ENCODE measurements at regions not wholly inside any gene's neighbourhood (a gene's known extent, or its start where the extent isn't known, plus 50 kb on each side); places are given as distances from the start of the nearest gene placed in this dataset.
"Not testable (repeated sequence)": the region's sequence is repeated elsewhere in the genome, so short reads cannot be mapped to it uniquely, and the experiment has no call there.

- peak in 3 of 4 donors; percentile 35 to 77 (median 53) for ATAC-seq
- TF ChIP-seq CTCF (IDR thresholded peaks at IDR 0.05): peak in 3 of 4 donors; percentile 7 to 28 (median 27)
- intact Hi-C loops (cut with DNase I): no loop called here
These were observed 147.9 kb upstream of the MON1B start for GRCh38 chr16:77043076-77043475.

GRCh38 chr16:77046206-77046605, 144.8 kb upstream of the MON1B start:
- TF ChIP-seq CTCF (IDR thresholded peaks at IDR 0.05): no peak
- DNase-seq (no peak), ATAC-seq (no peak), FAIRE-seq (no peak)
- WGBS, 2 donors: 88 to 90% methylated on average over 4 of the region's 4 CpGs
- H3K36me3 ChIP-seq: no peaks in the 10 kb centered on the region
- no peaks in the 10 kb centered on the region for H3K4me1 ChIP-seq
- intact Hi-C loops (cut with DNase I): no loop called here
- H3K27me3 ChIP-seq: no peaks in the 10 kb centered on the region
- no peak overlapping the region for H3K27ac ChIP-seq
- no peaks in the 10 kb centered on the region for H3K9me3 ChIP-seq
- no peak overlapping the region for H3K4me3 ChIP-seq

More at GRCh38 chr16:77043076-77043475, 147.9 kb upstream of the MON1B start:
- H3K27ac ChIP-seq: no peak overlapping the region
- 75 to 93% methylated on average over 1 of the region's 1 CpG for WGBS, 2 donors
- FAIRE-seq (no peak), DNase-seq (no peak)
- H3K4me3 ChIP-seq: no peak overlapping the region
- H3K4me1 ChIP-seq: no peaks in the 10 kb centered on the region
- no peaks in the 10 kb centered on the region for H3K36me3 ChIP-seq
- no peaks in the 10 kb centered on the region for H3K9me3 ChIP-seq
- no peaks in the 10 kb centered on the region for H3K27me3 ChIP-seq

- FAIRE-seq (no peak), ATAC-seq (no peak), DNase-seq (no peak)
- Histone ChIP-seq H3K4me3 (no peak overlapping the region), H3K27me3 (no peaks in the 10 kb centered on the region), H3K27ac (no peak overlapping the region), H3K36me3 (no peaks in the 10 kb centered on the region), H3K4me1 (no peaks in the 10 kb centered on the region), H3K9me3 (no peaks in the 10 kb centered on the region)
- intact Hi-C loops (cut with DNase I): no loop called here
- no peak for TF ChIP-seq CTCF (IDR thresholded peaks at IDR 0.05)
These were observed 142.9 kb upstream of the MON1B start for GRCh38 chr16:77048085-77048484.

GRCh38 chr16:77049577-77049976, 141.4 kb upstream of the MON1B start:
- FAIRE-seq: no peak
- Histone ChIP-seq H3K36me3 (no peaks in the 10 kb centered on the region), H3K27ac (no peak overlapping the region), H3K4me1 (no peaks in the 10 kb centered on the region), H3K4me3 (no peak overlapping the region), H3K9me3 (no peaks in the 10 kb centered on the region), H3K27me3 (no peaks in the 10 kb centered on the region)
- TF ChIP-seq CTCF (IDR thresholded peaks at IDR 0.05): no peak
- no peak for DNase-seq
- ATAC-seq: no peak
- 87 to 94% methylated on average over 4 of the region's 4 CpGs for WGBS, 2 donors
- intact Hi-C loops (cut with DNase I): no loop called here

- H3K27ac ChIP-seq; FAIRE-seq; H3K4me1 ChIP-seq; H3K36me3 ChIP-seq; intact Hi-C loops (cut with DNase I); H3K27me3 ChIP-seq; DNase-seq; ATAC-seq; H3K9me3 ChIP-seq; H3K4me3 ChIP-seq: not testable (repeated sequence)
These were observed 134.4 kb upstream of the MON1B start for GRCh38 chr16:77056597-77056996.
